Dermis blood vessel endothelial cell (primary cell): ENCODE measurements at regions not wholly inside any gene's neighbourhood (a gene's known extent, or its start where the extent isn't known, plus 50 kb on each side); places are given as distances from the start of the nearest gene placed in this dataset.

ENCODE experiments used
- DNase-seq: peaks from one replicate; pipeline ENCODE4 v3.0.0; 2010

- no peak for DNase-seq
Observed at GRCh38 chr18:33805592-33805991, 227.6 kb downstream of the ASXL3 start.

- peak; percentile 8 for DNase-seq
Observed at GRCh38 chr18:33804258-33804657, 226.2 kb downstream of the ASXL3 start.

GRCh38 chr18:33803636-33804035, 225.6 kb downstream of the ASXL3 start:
- no peak for DNase-seq

GRCh38 chr18:33802955-33803354, 224.9 kb downstream of the ASXL3 start:
- no peak for DNase-seq
